A549 (cell line): ENCODE measurements at regions not wholly inside any gene's neighbourhood (a gene's known extent, or its start where the extent isn't known, plus 50 kb on each side); places are given as distances from the start of the nearest gene placed in this dataset.

ENCODE experiments used
- ATAC-seq, 2 experiments: fragments of 200-7000 bp in 1 of 2; fragments of >200 bp in 1 of 2; cut with Nextera tagmentation in 1 of 2; cut with Tn5 transposase in 1 of 2; 3 replicates each; pipeline versions ENCODE4 v1.8.0 to v1.9.1; 2018 to 2020; ENCODE audit warnings: mild to moderate bottlenecking in 1 of 2, moderate library complexity in 1 of 2
- CTCF ChIA-PET: fragments of 300-600 bp; sonication (Branson Sonifier 250); formaldehyde crosslinking; extraction: SDS; loops from one replicate; lab custom pipeline; 2021; ENCODE audit warnings: antibody characterized with exemption, inconsistent platforms; lab: Yijun Ruan, JAX
- POLR2A ChIA-PET: fragments of 350-600 bp; formaldehyde crosslinking; extraction: SDS; loops from one replicate; lab custom pipeline; 2021; ENCODE audit warnings: antibody characterized with exemption, inconsistent platforms; lab: Yijun Ruan, JAX
- DNase-seq, 2 experiments: peaks; one replicate each; pipeline versions ENCODE4 v3.0.0 to v3.0.0-alpha.2; 2011 to 2016; ENCODE audit warnings: low read depth in 1 of 2, low spot score in 1 of 2
- FAIRE-seq: peaks from 2 replicates; lab custom pipeline; 2011; peaks lifted over from hg19 to GRCh38; lab: Jason Lieb, UNC
- H3K27ac ChIP-seq, 2 experiments: fragments of >200 bp; sonication (Bioruptor Twin); formaldehyde crosslinking; 3 replicates each; pipeline ENCODE4 v1.5.1; 2016 to 2017
- H3K4me1 ChIP-seq: fragments of >200 bp; sonication (Bioruptor Twin); formaldehyde crosslinking; 3 replicates; pipeline ENCODE4 v1.6.1; 2016
- H3K4me2 ChIP-seq: fragments of >200 bp; sonication (Bioruptor Twin); formaldehyde crosslinking; 3 replicates; pipeline ENCODE4 v1.6.1; 2016
- H3K4me3 ChIP-seq: fragments of >200 bp; sonication (Bioruptor Twin); formaldehyde crosslinking; 3 replicates; pipeline ENCODE4 v1.5.1; 2016
- H3K9me3 ChIP-seq: fragments of >200 bp; sonication (Bioruptor Twin); formaldehyde crosslinking; 3 replicates; pipeline ENCODE4 v1.6.1; 2016
- CBX8 ChIP-seq: fragments of 200-600 bp; sonication (generic); IDR thresholded peaks from 2 replicates; pipeline ENCODE4 v1.6.1; 2016
- CEBPB ChIP-seq, 2 experiments: fragments of >200 bp in 1 of 2; sonication (Bioruptor Twin) in 1 of 2; formaldehyde crosslinking in 1 of 2; IDR thresholded peaks; 2 replicates each; pipeline ENCODE4 v1.6.1; 2012 to 2016
- E2F6 ChIP-seq: IDR thresholded peaks from 2 replicates; pipeline ENCODE4 v1.6.1; 2012; ENCODE audit warnings: low read depth, borderline replicate concordance
- EP300 ChIP-seq, 2 experiments: fragments of >200 bp; sonication (Bioruptor Twin); formaldehyde crosslinking; IDR thresholded peaks; 2 replicates in 1 of 2; 3 replicates in 1 of 2; pipeline ENCODE4 v1.6.1; 2016 to 2017
- ESRRA ChIP-seq: fragments of 150-350 bp; IDR thresholded peaks from 2 replicates; pipeline ENCODE4 v1.6.1; 2014; ENCODE audit warnings: mild to moderate bottlenecking, low read length, borderline replicate concordance
- FOSL2 ChIP-seq, 2 experiments: fragments of 450-650 bp in 1 of 2; fragments of >200 bp in 1 of 2; sonication (Bioruptor Twin) in 1 of 2; formaldehyde crosslinking; IDR thresholded peaks; 2 replicates each; pipeline versions ENCODE4 v1.5.0 to v1.6.1; 2016 to 2020; ENCODE audit warnings: mild to moderate bottlenecking in 1 of 2, moderate library complexity in 1 of 2
- GATA3 ChIP-seq: IDR thresholded peaks from 2 replicates; pipeline ENCODE4 v1.6.1; 2012; ENCODE audit warnings: borderline replicate concordance
- HDAC2 ChIP-seq: fragments of 200-600 bp; sonication (generic); IDR thresholded peaks from 2 replicates; pipeline ENCODE4 v1.6.1; 2016
- HOXA7 ChIP-seq: fragments of 250-450 bp; sonication (Bioruptor Pico); IDR thresholded peaks from 2 replicates; pipeline ENCODE4 v1.5.0; 2020; ENCODE audit warnings: mild to moderate bottlenecking, moderate library complexity
- KDM1A ChIP-seq: fragments of 200-600 bp; sonication (generic); IDR thresholded peaks from 2 replicates; pipeline ENCODE4 v1.6.1; 2016; ENCODE audit warnings: low read depth, mild to moderate bottlenecking
- KDM5A ChIP-seq: fragments of 200-600 bp; sonication (generic); IDR thresholded peaks from 2 replicates; pipeline ENCODE4 v1.6.1; 2016; ENCODE audit warnings: antibody characterized with exemption, mild to moderate bottlenecking
- MAX ChIP-seq: IDR thresholded peaks from 2 replicates; pipeline ENCODE4 v1.6.1; 2012
- MAZ ChIP-seq: fragments of 150-350 bp; IDR thresholded peaks from 2 replicates; pipeline ENCODE4 v1.6.1; 2014; ENCODE audit warnings: antibody characterized with exemption, low read depth, low read length, borderline replicate concordance
- MYC ChIP-seq: IDR thresholded peaks from 2 replicates; pipeline ENCODE4 v1.6.1; 2012; ENCODE audit warnings: mild to moderate bottlenecking, inconsistent platforms, low read length, improper control_type of control experiment, borderline replicate concordance
- NFE2L2 ChIP-seq: fragments of 150-350 bp; conservative IDR thresholded peaks from 2 replicates; pipeline ENCODE4 v1.6.1; 2014; ENCODE audit warnings: low read length
- POLR2A ChIP-seq: IDR thresholded peaks from 2 replicates; pipeline ENCODE4 v1.6.1; 2012; ENCODE audit warnings: mild to moderate bottlenecking, low read length
- RAD21 ChIP-seq, 2 experiments: fragments of >200 bp in 1 of 2; sonication (Bioruptor Twin) in 1 of 2; formaldehyde crosslinking in 1 of 2; IDR thresholded peaks in 1 of 2; conservative IDR thresholded peaks in 1 of 2; 2 replicates in 1 of 2; 3 replicates in 1 of 2; pipeline ENCODE4 v1.6.1; 2012 to 2018; ENCODE audit warnings: inconsistent platforms in 1 of 2
- RNF2 ChIP-seq: fragments of 200-600 bp; sonication (generic); IDR thresholded peaks from 2 replicates; pipeline ENCODE4 v1.6.1; 2016; ENCODE audit warnings: low read depth, mild to moderate bottlenecking, antibody characterized with exemption, moderate library complexity, borderline replicate concordance
- SMC3 ChIP-seq: fragments of >200 bp; sonication (Bioruptor Twin); formaldehyde crosslinking; IDR thresholded peaks from 3 replicates; pipeline ENCODE4 v1.6.1; 2018; ENCODE audit warnings: inconsistent platforms
- ZNF302 ChIP-seq: fragments of 250-450 bp; sonication (Bioruptor Pico); IDR thresholded peaks from 2 replicates; pipeline ENCODE4 v1.9.0; 2021; ENCODE audit warnings: inconsistent platforms, mild to moderate bottlenecking, moderate library complexity
- WGBS: methylation state at CpG from one replicate; pipeline ENCODE4 v1.1.6; 2017; ENCODE audit errors: missing lambda C conversion rate; 5-methylcytosine and 5-hydroxymethylcytosine counted together
- TF ChIP-seq, protein P1 (sequence below): fragments of >200 bp; sonication (Bioruptor Twin); formaldehyde crosslinking; IDR thresholded peaks from 3 replicates; pipeline ENCODE4 v1.5.1; 2016
- TF ChIP-seq, protein P2 (sequence below): fragments of 450-650 bp; IDR thresholded peaks from 2 replicates; pipeline ENCODE4 v1.6.1; 2014; ENCODE audit warnings: antibody characterized with exemption
- TF ChIP-seq, protein P3 (sequence below): fragments of 200-600 bp; sonication (generic); IDR thresholded peaks from 2 replicates; pipeline ENCODE4 v1.6.1; 2016; ENCODE audit warnings: antibody characterized with exemption, mild to moderate bottlenecking, moderate library complexity

- TF ChIP-seq ZNF302 (CRISPR knock-in tag) = no peak
- TF ChIP-seq RAD21 (conservative IDR thresholded peaks at IDR 0.05 in 1 of 2, IDR thresholded peaks at IDR 0.05 in 1 of 2) = peak; percentile 56 to 65
- TF ChIP-seq, protein P1, sequence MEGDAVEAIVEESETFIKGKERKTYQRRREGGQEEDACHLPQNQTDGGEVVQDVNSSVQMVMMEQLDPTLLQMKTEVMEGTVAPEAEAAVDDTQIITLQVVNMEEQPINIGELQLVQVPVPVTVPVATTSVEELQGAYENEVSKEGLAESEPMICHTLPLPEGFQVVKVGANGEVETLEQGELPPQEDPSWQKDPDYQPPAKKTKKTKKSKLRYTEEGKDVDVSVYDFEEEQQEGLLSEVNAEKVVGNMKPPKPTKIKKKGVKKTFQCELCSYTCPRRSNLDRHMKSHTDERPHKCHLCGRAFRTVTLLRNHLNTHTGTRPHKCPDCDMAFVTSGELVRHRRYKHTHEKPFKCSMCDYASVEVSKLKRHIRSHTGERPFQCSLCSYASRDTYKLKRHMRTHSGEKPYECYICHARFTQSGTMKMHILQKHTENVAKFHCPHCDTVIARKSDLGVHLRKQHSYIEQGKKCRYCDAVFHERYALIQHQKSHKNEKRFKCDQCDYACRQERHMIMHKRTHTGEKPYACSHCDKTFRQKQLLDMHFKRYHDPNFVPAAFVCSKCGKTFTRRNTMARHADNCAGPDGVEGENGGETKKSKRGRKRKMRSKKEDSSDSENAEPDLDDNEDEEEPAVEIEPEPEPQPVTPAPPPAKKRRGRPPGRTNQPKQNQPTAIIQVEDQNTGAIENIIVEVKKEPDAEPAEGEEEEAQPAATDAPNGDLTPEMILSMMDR = peak; percentile 42; the same call in 2 of the 3 replicates
- no peak for TF ChIP-seq FOSL2 (IDR thresholded peaks at IDR 0.05)
- TF ChIP-seq FOSL2 (CRISPR knock-in tag; IDR thresholded peaks at IDR 0.05) = no peak
- no peak for TF ChIP-seq E2F6
- no peak for TF ChIP-seq MAX
- no peak for TF ChIP-seq POLR2A
- TF ChIP-seq HOXA7 (CRISPR knock-in tag) = no peak
- no peak for TF ChIP-seq KDM5A
- no peak for TF ChIP-seq ESRRA
- no peak for TF ChIP-seq GATA3
- TF ChIP-seq SMC3 = peak; percentile 53; the same call in 2 of the 3 replicates
- TF ChIP-seq KDM1A = no peak
- TF ChIP-seq, protein P2, sequence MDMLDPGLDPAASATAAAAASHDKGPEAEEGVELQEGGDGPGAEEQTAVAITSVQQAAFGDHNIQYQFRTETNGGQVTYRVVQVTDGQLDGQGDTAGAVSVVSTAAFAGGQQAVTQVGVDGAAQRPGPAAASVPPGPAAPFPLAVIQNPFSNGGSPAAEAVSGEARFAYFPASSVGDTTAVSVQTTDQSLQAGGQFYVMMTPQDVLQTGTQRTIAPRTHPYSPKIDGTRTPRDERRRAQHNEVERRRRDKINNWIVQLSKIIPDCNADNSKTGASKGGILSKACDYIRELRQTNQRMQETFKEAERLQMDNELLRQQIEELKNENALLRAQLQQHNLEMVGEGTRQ = no peak
- no peak overlapping the region for H3K27ac ChIP-seq
- ChIA-PET POLR2A (no interaction called here), CTCF (interaction anchor here (0.8 to 1.2 kb wide), 4 partner anchors 190 to 1749 kb away, joined by 3 read pairs; no protein-coding TSS in a partner anchor)
- 11% methylated on average over 2 of the region's 2 CpGs for WGBS
- FAIRE-seq = peak; percentile 49
- H3K9me3 ChIP-seq = no peaks in the 10 kb centered on the region
- H3K4me2 ChIP-seq = no peak overlapping the region
- peak; percentile 47 to 50; a peak in 3 of 6 replicates for ATAC-seq
- no peaks in the 10 kb centered on the region for H3K4me1 ChIP-seq
- no peak overlapping the region for H3K4me3 ChIP-seq
- DNase-seq = peak; percentile 1 to 35
Observed at GRCh38 chr9:80605129-80605528, 1033.4 kb downstream of the TLE4 start.

- H3K27ac ChIP-seq = no peak overlapping the region
- no peak overlapping the region for H3K4me3 ChIP-seq
- no peak for DNase-seq
- H3K9me3 ChIP-seq = no peaks in the 10 kb centered on the region
- no peak for ATAC-seq
- POLR2A ChIA-PET = no interaction called here
- no peak for FAIRE-seq
- CTCF ChIA-PET = no interaction called here
- no peak overlapping the region for H3K4me2 ChIP-seq
- H3K4me1 ChIP-seq = no peaks in the 10 kb centered on the region
- TF ChIP-seq NFE2L2 (no peak), MAX (no peak), MAZ (no peak), EP300 (IDR thresholded peaks at IDR 0.05) (no peak), HDAC2 (no peak), RNF2 (no peak), CBX8 (no peak), CEBPB (IDR thresholded peaks at IDR 0.05) (no peak), RAD21 (conservative IDR thresholded peaks at IDR 0.05 in 1 of 2, IDR thresholded peaks at IDR 0.05 in 1 of 2) (no peak), MYC (no peak)
- TF ChIP-seq, protein P3, sequence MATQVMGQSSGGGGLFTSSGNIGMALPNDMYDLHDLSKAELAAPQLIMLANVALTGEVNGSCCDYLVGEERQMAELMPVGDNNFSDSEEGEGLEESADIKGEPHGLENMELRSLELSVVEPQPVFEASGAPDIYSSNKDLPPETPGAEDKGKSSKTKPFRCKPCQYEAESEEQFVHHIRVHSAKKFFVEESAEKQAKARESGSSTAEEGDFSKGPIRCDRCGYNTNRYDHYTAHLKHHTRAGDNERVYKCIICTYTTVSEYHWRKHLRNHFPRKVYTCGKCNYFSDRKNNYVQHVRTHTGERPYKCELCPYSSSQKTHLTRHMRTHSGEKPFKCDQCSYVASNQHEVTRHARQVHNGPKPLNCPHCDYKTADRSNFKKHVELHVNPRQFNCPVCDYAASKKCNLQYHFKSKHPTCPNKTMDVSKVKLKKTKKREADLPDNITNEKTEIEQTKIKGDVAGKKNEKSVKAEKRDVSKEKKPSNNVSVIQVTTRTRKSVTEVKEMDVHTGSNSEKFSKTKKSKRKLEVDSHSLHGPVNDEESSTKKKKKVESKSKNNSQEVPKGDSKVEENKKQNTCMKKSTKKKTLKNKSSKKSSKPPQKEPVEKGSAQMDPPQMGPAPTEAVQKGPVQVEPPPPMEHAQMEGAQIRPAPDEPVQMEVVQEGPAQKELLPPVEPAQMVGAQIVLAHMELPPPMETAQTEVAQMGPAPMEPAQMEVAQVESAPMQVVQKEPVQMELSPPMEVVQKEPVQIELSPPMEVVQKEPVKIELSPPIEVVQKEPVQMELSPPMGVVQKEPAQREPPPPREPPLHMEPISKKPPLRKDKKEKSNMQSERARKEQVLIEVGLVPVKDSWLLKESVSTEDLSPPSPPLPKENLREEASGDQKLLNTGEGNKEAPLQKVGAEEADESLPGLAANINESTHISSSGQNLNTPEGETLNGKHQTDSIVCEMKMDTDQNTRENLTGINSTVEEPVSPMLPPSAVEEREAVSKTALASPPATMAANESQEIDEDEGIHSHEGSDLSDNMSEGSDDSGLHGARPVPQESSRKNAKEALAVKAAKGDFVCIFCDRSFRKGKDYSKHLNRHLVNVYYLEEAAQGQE = no peak
- WGBS = 75% methylated on average over 5 of the region's 5 CpGs
Observed at GRCh38 chr9:80602291-80602690, 1030.5 kb downstream of the TLE4 start.
